ENCODE measurements at regions not wholly inside any gene's neighbourhood (a gene's known extent, or its start where the extent isn't known, plus 50 kb on each side); places are given as distances from the start of the nearest gene placed in this dataset.

GRCh38 chr12:22850185-22850584 is 225.2 kb downstream of the ETNK1 start:
- Histone ChIP-seq H3K79me1 (ENCODE audit: insufficient read depth, low read depth, low read length, poor library complexity, severe bottlenecking) (no peaks in the 10 kb centered on the region), H3K79me2 (ENCODE audit: insufficient read depth, low read length) (no peaks in the 10 kb centered on the region), H4K8ac (replicated peaks; ENCODE audit: insufficient read length, low read depth, low read length) (no peak overlapping the region), H2AFZ (ENCODE audit: low read length) (no peak overlapping the region), H3K23me2 (ENCODE audit: insufficient read length, low read depth, low read length, poor library complexity, severe bottlenecking) (no peaks in the 10 kb centered on the region), H3K4ac (ENCODE audit: low read depth, low read length) (no peak overlapping the region), H3K14ac (ENCODE audit: insufficient read depth, low read length) (no peak overlapping the region), H3K27ac (ENCODE audit: insufficient read length, low read depth, low read length) (no peak overlapping the region), H2BK15ac (ENCODE audit: low read depth, low read length) (no peak overlapping the region), H3K9me3 (ENCODE audit: control insufficient read depth, low read depth, low read length) (no peaks in the 10 kb centered on the region), H2BK20ac (ENCODE audit: low read depth, low read length, poor library complexity, severe bottlenecking) (no peak overlapping the region), H4K91ac (ENCODE audit: insufficient read length, low read depth, low read length) (no peak overlapping the region), H3K9ac (ENCODE audit: extremely low read depth, insufficient read length, low read length) (no peak overlapping the region), H3T11ph (ENCODE audit: low read length) (no peak overlapping the region), H2BK12ac (ENCODE audit: insufficient read length, low read depth, low read length) (no peak overlapping the region), H3K23ac (ENCODE audit: insufficient read length, low read depth, low read length) (no peak overlapping the region), H3K56ac (ENCODE audit: insufficient read length, low read depth, low read length) (no peak overlapping the region), H3K4me1 (ENCODE audit: insufficient read depth, low read length) (no peaks in the 10 kb centered on the region), H2BK120ac (ENCODE audit: low read depth, low read length, poor library complexity, severe bottlenecking) (no peak overlapping the region), H3K4me2 (ENCODE audit: insufficient read depth, insufficient read length, low read length) (no peak overlapping the region), H4K5ac (ENCODE audit: insufficient read length, low read depth, low read length) (no peak overlapping the region), H3K27me3 (ENCODE audit: insufficient read depth, low read length) (no peaks in the 10 kb centered on the region), H4K20me1 (ENCODE audit: control insufficient read depth, insufficient read depth, insufficient read length) (no peaks in the 10 kb centered on the region), H2BK5ac (ENCODE audit: insufficient read length, low read length) (no peak overlapping the region), H2AK5ac (ENCODE audit: insufficient read length, low read length) (no peak overlapping the region), H3K18ac (ENCODE audit: insufficient read length, low read depth, low read length) (no peak overlapping the region)
- Mint-ChIP-seq H3K4me1 (peaks cover 17 to 20% of the 10 kb centered on the region in 2 experiments), H3K27me3 (ENCODE audit: low read depth) (no peaks in the 10 kb centered on the region), H3K4me3 (no peak overlapping the region), H3K27ac (no peak overlapping the region), H3K9me3 (no peaks in the 10 kb centered on the region; a peak in 2 of 5 replicates), H3K36me3 (ENCODE audit: insufficient read depth in 1 of 3, low read depth in 3 of 3) (no peaks in the 10 kb centered on the region; a peak in 1 of 7 replicates)
- WGBS (ENCODE audit: extremely low coverage, insufficient read length, low lambda C conversion rate) = no CpG with 5 or more reads among the region's 8 CpGs
- no peak for DNase-seq
- no peak for TF ChIP-seq CTCF (conservative IDR thresholded peaks at IDR 0.05)
